ENCODE measurements at regions not wholly inside any gene's neighbourhood (a gene's known extent, or its start where the extent isn't known, plus 50 kb on each side); places are given as distances from the start of the nearest gene placed in this dataset.

DNA sequence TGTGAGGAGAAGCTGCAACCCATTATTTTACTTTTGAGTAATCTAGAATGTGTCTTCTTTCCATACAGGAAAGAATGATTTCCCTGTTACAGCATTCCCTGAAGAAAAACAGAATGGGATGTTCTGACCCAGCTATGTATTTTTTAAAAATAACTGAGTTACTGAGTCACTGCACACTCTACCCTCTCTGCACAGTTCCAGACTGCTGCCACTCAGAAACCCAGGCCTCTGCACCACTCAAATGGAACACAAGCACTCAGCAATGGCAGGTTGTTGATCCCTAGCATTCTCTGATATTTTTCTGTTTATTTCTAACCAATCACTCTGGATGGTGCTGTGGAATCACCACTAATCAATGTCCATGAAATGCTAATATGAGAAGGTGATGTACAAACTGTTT is 1300.0 kb upstream of the FAM98A start:
- TF ChIP-seq, protein P1, sequence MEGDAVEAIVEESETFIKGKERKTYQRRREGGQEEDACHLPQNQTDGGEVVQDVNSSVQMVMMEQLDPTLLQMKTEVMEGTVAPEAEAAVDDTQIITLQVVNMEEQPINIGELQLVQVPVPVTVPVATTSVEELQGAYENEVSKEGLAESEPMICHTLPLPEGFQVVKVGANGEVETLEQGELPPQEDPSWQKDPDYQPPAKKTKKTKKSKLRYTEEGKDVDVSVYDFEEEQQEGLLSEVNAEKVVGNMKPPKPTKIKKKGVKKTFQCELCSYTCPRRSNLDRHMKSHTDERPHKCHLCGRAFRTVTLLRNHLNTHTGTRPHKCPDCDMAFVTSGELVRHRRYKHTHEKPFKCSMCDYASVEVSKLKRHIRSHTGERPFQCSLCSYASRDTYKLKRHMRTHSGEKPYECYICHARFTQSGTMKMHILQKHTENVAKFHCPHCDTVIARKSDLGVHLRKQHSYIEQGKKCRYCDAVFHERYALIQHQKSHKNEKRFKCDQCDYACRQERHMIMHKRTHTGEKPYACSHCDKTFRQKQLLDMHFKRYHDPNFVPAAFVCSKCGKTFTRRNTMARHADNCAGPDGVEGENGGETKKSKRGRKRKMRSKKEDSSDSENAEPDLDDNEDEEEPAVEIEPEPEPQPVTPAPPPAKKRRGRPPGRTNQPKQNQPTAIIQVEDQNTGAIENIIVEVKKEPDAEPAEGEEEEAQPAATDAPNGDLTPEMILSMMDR (IDR thresholded peaks at IDR 0.05), result no peak
- TF ChIP-seq EZH2phosphoT487 (IDR thresholded peaks at IDR 0.05; ENCODE audit: borderline replicate concordance, low read depth), result no peak
- TF ChIP-seq RAD21 (IDR thresholded peaks at IDR 0.05; ENCODE audit: low read length), result no peak
- TF ChIP-seq YY1 (IDR thresholded peaks at IDR 0.05; ENCODE audit: low read depth), result no peak
- no peak for TF ChIP-seq TAF1 (IDR thresholded peaks at IDR 0.05; ENCODE audit: borderline replicate concordance, low read depth, low read length)
- no peak for TF ChIP-seq RCOR1 (IDR thresholded peaks at IDR 0.05; ENCODE audit: low read length)
- TF ChIP-seq, protein P2, sequence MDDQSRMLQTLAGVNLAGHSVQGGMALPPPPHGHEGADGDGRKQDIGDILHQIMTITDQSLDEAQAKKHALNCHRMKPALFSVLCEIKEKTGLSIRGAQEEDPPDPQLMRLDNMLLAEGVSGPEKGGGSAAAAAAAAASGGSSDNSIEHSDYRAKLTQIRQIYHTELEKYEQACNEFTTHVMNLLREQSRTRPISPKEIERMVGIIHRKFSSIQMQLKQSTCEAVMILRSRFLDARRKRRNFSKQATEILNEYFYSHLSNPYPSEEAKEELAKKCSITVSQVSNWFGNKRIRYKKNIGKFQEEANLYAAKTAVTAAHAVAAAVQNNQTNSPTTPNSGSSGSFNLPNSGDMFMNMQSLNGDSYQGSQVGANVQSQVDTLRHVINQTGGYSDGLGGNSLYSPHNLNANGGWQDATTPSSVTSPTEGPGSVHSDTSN (IDR thresholded peaks at IDR 0.05), result no peak
- TF ChIP-seq GABPA (IDR thresholded peaks at IDR 0.05; ENCODE audit: low read depth), result no peak
- TF ChIP-seq, protein P3, sequence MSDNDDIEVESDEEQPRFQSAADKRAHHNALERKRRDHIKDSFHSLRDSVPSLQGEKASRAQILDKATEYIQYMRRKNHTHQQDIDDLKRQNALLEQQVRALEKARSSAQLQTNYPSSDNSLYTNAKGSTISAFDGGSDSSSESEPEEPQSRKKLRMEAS (IDR thresholded peaks at IDR 0.05; ENCODE audit: low read depth), result no peak
- no peak for TF ChIP-seq SIN3A (IDR thresholded peaks at IDR 0.05; ENCODE audit: borderline replicate concordance, low read depth, low read length)

Data from SK-N-SH (cell line).